Sigmoid colon (tissue), 4 donors: ENCODE measurements at regions not wholly inside any gene's neighbourhood (a gene's known extent, or its start where the extent isn't known, plus 50 kb on each side); places are given as distances from the start of the nearest gene placed in this dataset.

Experiments used
- CTCF ChIP-seq, 4 experiments: fragments of 450-650 bp in 3 of 4; fragments of 200-600 bp in 1 of 4; IDR thresholded peaks; one replicate each; pipeline ENCODE4 v1.5.1; 2016 to 2019; ENCODE audit warnings: antibody characterized with exemption in 4 of 4, mild to moderate bottlenecking in 3 of 4, moderate library complexity in 2 of 4
- EP300 ChIP-seq, 4 donors: sonication (generic); formaldehyde crosslinking; IDR thresholded peaks; one replicate each; pipeline ENCODE4 v1.6.1; 2017; ENCODE audit warnings: antibody characterized with exemption in 4 of 4
- POLR2A ChIP-seq, 2 donors: fragments of 450-650 bp; IDR thresholded peaks; one replicate each; pipeline ENCODE4 v1.6.1; 2016; ENCODE audit warnings: antibody characterized with exemption in 2 of 2, mild to moderate bottlenecking in 2 of 2, moderate library complexity in 2 of 2

- no peak for TF ChIP-seq EP300 (IDR thresholded peaks at IDR 0.05)
- no peak for TF ChIP-seq POLR2A (IDR thresholded peaks at IDR 0.05)
- no peak for TF ChIP-seq CTCF (IDR thresholded peaks at IDR 0.05)
Measured at GRCh38 chr2:22753476-22753875, 631.5 kb upstream of the KLHL29 start.
